HCT116 (cell line): ENCODE measurements at regions not wholly inside any gene's neighbourhood (a gene's known extent, or its start where the extent isn't known, plus 50 kb on each side); places are given as distances from the start of the nearest gene placed in this dataset.

Experiments
- ATAC-seq: fragments of 200-7000 bp; cut with Tn5 transposase; 2 replicates; pipeline ENCODE4 v1.9.1; 2020; ENCODE audit warnings: mild to moderate bottlenecking, moderate library complexity
- BruUV-seq: library from RNA; stranded (reverse); fragments of 400-500 nt; replicated peaks from 2 replicates; lab custom pipeline; 2021; lab: Mats Ljungman, UMichigan
- CTCF ChIA-PET: fragments of 300-600 bp; sonication (Branson Sonifier 250); formaldehyde crosslinking; loops from one replicate; lab custom pipeline; 2021; ENCODE audit warnings: antibody characterized with exemption; lab: Charles Lee
- POLR2A ChIA-PET: fragments of 300-600, 350-600 bp; sonication (Branson Sonifier 250); formaldehyde crosslinking; loops from one replicate; lab custom pipeline; 2021; ENCODE audit warnings: antibody characterized with exemption; lab: Charles Lee
- RAD21 ChIA-PET, 2 experiments: fragments of 300-600 bp; sonication (Branson Sonifier 250); formaldehyde crosslinking; loops; one replicate each; lab custom pipeline; 2023; ENCODE audit warnings: low total read pairs in 2 of 2; ENCODE audit not compliant: uncharacterized antibody in 2 of 2, unreplicated experiment in 2 of 2, low non-redundant PET in 1 of 2; lab: Charles Lee
- DNase-seq: peaks from one replicate; pipeline ENCODE4 v3.0.0-alpha.2; 2010; ENCODE audit warnings: low read depth, low spot score
- H2AFZ ChIP-seq: fragments of 200-600 bp; shearing (Covaris generic), sonication (generic); 2 replicates; pipeline ENCODE4 v1.6.1; 2017; ENCODE audit warnings: low read depth, mixed run types, mixed read lengths, antibody characterized with exemption, low read length; ENCODE audit not compliant: poor library complexity, severe bottlenecking
- H3K27ac ChIP-seq: 2 replicates; pipeline ENCODE4 v1.5.1; 2012; ENCODE audit warnings: low read depth, low read length
- H3K27me3 ChIP-seq: fragments of 200-600 bp; sonication (generic); 2 replicates; pipeline ENCODE4 v1.6.1; 2016; ENCODE audit warnings: mixed run types, low read length, mixed read lengths; ENCODE audit not compliant: insufficient read depth
- H3K36me3 ChIP-seq, 2 experiments: fragments of 200-500 bp in 1 of 2; fragments of 200-600 bp in 1 of 2; sonication (Bioruptor generic) in 1 of 2; sonication (generic) in 1 of 2; 2 replicates each; pipeline versions ENCODE4 v1.5.1 to v1.6.1; 2014 to 2016; ENCODE audit warnings: low read length in 2 of 2, inconsistent platforms in 1 of 2, mixed read lengths in 1 of 2, mixed run types in 1 of 2; ENCODE audit not compliant: insufficient read depth in 2 of 2, control insufficient read depth in 1 of 2
- H3K4me1 ChIP-seq, 2 experiments: fragments of 200-600 bp in 1 of 2; sonication (generic) in 1 of 2; 2 replicates each; pipeline versions ENCODE4 v1.5.1 to v1.6.1; 2012 to 2017; ENCODE audit warnings: low read length in 2 of 2, inconsistent platforms in 1 of 2, mild to moderate bottlenecking in 1 of 2, mixed read lengths in 1 of 2, mixed run types in 1 of 2, moderate library complexity in 1 of 2; ENCODE audit not compliant: insufficient read depth in 2 of 2, control insufficient read depth in 1 of 2
- H3K4me2 ChIP-seq: fragments of 200-600 bp; sonication (generic); 2 replicates; pipeline ENCODE4 v1.6.1; 2017; ENCODE audit warnings: mixed run types, low read length, mixed read lengths
- H3K4me3 ChIP-seq, 2 experiments: fragments of 200-600 bp in 1 of 2; sonication (generic) in 1 of 2; replicated peaks in 1 of 2; 2 replicates each; pipeline ENCODE4 v1.5.1; 2011 to 2016; ENCODE audit warnings: low read length in 2 of 2, control low read depth in 1 of 2, low read depth in 1 of 2, mild to moderate bottlenecking in 1 of 2, mixed read lengths in 1 of 2, mixed run types in 1 of 2
- H3K79me2 ChIP-seq: fragments of 200-600 bp; sonication (generic); 2 replicates; pipeline ENCODE4 v1.6.1; 2017; ENCODE audit warnings: mild to moderate bottlenecking, mixed run types, low read length, moderate library complexity, mixed read lengths; ENCODE audit not compliant: insufficient read depth
- H3K9ac ChIP-seq: fragments of 200-600 bp; sonication (generic); 2 replicates; pipeline ENCODE4 v1.6.1; 2016; ENCODE audit warnings: low read length, mixed read lengths
- H3K9me2 ChIP-seq: fragments of 200-600 bp; sonication (generic), shearing (Covaris generic); 2 replicates; pipeline ENCODE4 v1.6.1; 2017; ENCODE audit warnings: mixed run types, mild to moderate bottlenecking, moderate library complexity; ENCODE audit not compliant: insufficient read depth
- H3K9me3 ChIP-seq, 2 experiments: fragments of 200-500 bp in 1 of 2; fragments of 200-600 bp in 1 of 2; sonication (Bioruptor generic) in 1 of 2; sonication (generic) in 1 of 2; 2 replicates each; pipeline ENCODE4 v1.6.1; 2014 to 2017; ENCODE audit warnings: low read length in 2 of 2, mixed read lengths in 2 of 2, inconsistent platforms in 1 of 2, low read depth in 1 of 2, mild to moderate bottlenecking in 1 of 2, mixed run types in 1 of 2, moderate library complexity in 1 of 2; ENCODE audit not compliant: control insufficient read depth in 1 of 2, insufficient read depth in 1 of 2
- H4K20me1 ChIP-seq: fragments of 200-600 bp; sonication (generic), shearing (Covaris generic); 2 replicates; pipeline ENCODE4 v1.6.1; 2017; ENCODE audit warnings: mixed run types, mild to moderate bottlenecking, moderate library complexity; ENCODE audit not compliant: insufficient read depth
- CBX3 ChIP-seq: IDR thresholded peaks from 2 replicates; pipeline ENCODE4 v1.6.1; 2012; ENCODE audit warnings: low read depth
- CEBPB ChIP-seq: IDR thresholded peaks from 2 replicates; pipeline ENCODE4 v1.6.1; 2012; ENCODE audit warnings: low read depth
- EGR1 ChIP-seq: IDR thresholded peaks from 2 replicates; pipeline ENCODE4 v1.6.1; 2012; ENCODE audit warnings: low read depth
- ELF1 ChIP-seq: IDR thresholded peaks from 2 replicates; pipeline ENCODE4 v1.6.1; 2012; ENCODE audit warnings: low read depth, borderline replicate concordance
- EZH2 ChIP-seq: fragments of 200-600 bp; sonication (generic); IDR thresholded peaks from 2 replicates; pipeline ENCODE4 v1.6.1; 2017; ENCODE audit warnings: antibody characterized with exemption, mixed run types
- FOSL1 ChIP-seq: IDR thresholded peaks from 2 replicates; pipeline ENCODE4 v1.6.1; 2012; ENCODE audit warnings: low read depth
- JUND ChIP-seq: IDR thresholded peaks from 2 replicates; pipeline ENCODE4 v1.6.1; 2012
- MAX ChIP-seq: IDR thresholded peaks from 2 replicates; pipeline ENCODE4 v1.6.1; 2012
- POLR2A ChIP-seq: IDR thresholded peaks from 2 replicates; pipeline ENCODE4 v1.7.0; 2011; ENCODE audit warnings: borderline replicate concordance; ENCODE audit not compliant: insufficient read depth, insufficient read length; ENCODE audit errors: extremely low read depth
- SRF ChIP-seq: IDR thresholded peaks from 2 replicates; pipeline ENCODE4 v1.6.1; 2012; ENCODE audit warnings: low read depth
- TCF7L2 ChIP-seq: IDR thresholded peaks from 2 replicates; pipeline ENCODE4 v1.7.0; 2011; ENCODE audit warnings: borderline replicate concordance, inconsistent platforms; ENCODE audit not compliant: insufficient read depth, insufficient read length; ENCODE audit errors: extremely low read depth
- YY1 ChIP-seq: IDR thresholded peaks from 2 replicates; pipeline ENCODE4 v1.6.1; 2011; ENCODE audit warnings: low read length, low read depth, moderate library complexity, mild to moderate bottlenecking; ENCODE audit not compliant: insufficient replicate concordance; ENCODE audit errors: extremely low read depth
- ZBTB33 ChIP-seq: IDR thresholded peaks from 2 replicates; pipeline ENCODE4 v1.6.1; 2011; ENCODE audit warnings: mild to moderate bottlenecking, low read length, moderate library complexity; ENCODE audit not compliant: insufficient replicate concordance; ENCODE audit errors: extremely low read depth
- ZFX ChIP-seq: fragments of 450-650 bp; IDR thresholded peaks from 2 replicates; pipeline ENCODE4 v1.6.1; 2017
- intact Hi-C: fragments of 100-400 bp; cut with micrococcal nuclease; formaldehyde crosslinking; loops from 2 replicates; pipeline ENCODE4 v1.10.0; 2022

GRCh38 chr9:96116275-96117064 lies 185.5 kb downstream of the HSD17B3 start:
- no peak overlapping the region for H3K4me3 ChIP-seq
- no peaks in the 10 kb centered on the region for H3K36me3 ChIP-seq
- TF ChIP-seq ZBTB33 (no peak), JUND (no peak), EGR1 (no peak), SRF (no peak)
- no peak overlapping the region for H3K9ac ChIP-seq
- no peak overlapping the region for H3K27ac ChIP-seq
- no peak overlapping the region for H2AFZ ChIP-seq
- ChIA-PET CTCF (no interaction called here), RAD21 (no interaction called here), POLR2A (no interaction called here)
- no TSS peak for BruUV-seq
- no peak overlapping the region for H3K4me2 ChIP-seq
- H3K4me1 ChIP-seq, result no peaks in the 10 kb centered on the region
- H3K9me3 ChIP-seq, result no peaks in the 10 kb centered on the region
- H4K20me1 ChIP-seq, result no peaks in the 10 kb centered on the region
- no peak for DNase-seq
- no peak for ATAC-seq
- intact Hi-C loops, result no loop called here
- H3K79me2 ChIP-seq, result no peaks in the 10 kb centered on the region
- H3K27me3 ChIP-seq, result no peaks in the 10 kb centered on the region
- no peaks in the 10 kb centered on the region for H3K9me2 ChIP-seq

GRCh38 chr9:96115836-96116235 lies 186.1 kb downstream of the HSD17B3 start:
- RAD21 ChIA-PET, result no interaction called here
- no peak overlapping the region for H3K4me3 ChIP-seq
- intact Hi-C loops, result no loop called here
- no peaks in the 10 kb centered on the region for H3K79me2 ChIP-seq
- H3K27me3 ChIP-seq, result no peaks in the 10 kb centered on the region
- no peaks in the 10 kb centered on the region for H4K20me1 ChIP-seq
- POLR2A ChIA-PET, result no interaction called here
- H3K27ac ChIP-seq, result no peak overlapping the region
- CTCF ChIA-PET, result no interaction called here
- no peak for ATAC-seq
- no TSS peak for BruUV-seq
- H3K4me2 ChIP-seq, result no peak overlapping the region
- no peaks in the 10 kb centered on the region for H3K9me3 ChIP-seq
- DNase-seq, result no peak
- no peak overlapping the region for H3K9ac ChIP-seq
- H3K9me2 ChIP-seq, result no peaks in the 10 kb centered on the region
- no peak overlapping the region for H2AFZ ChIP-seq
- no peaks in the 10 kb centered on the region for H3K4me1 ChIP-seq
- H3K36me3 ChIP-seq, result no peaks in the 10 kb centered on the region
- TF ChIP-seq ELF1 (no peak), ZFX (no peak), POLR2A (no peak), TCF7L2 (no peak), EZH2 (no peak), MAX (no peak), FOSL1 (no peak), EGR1 (no peak), JUND (no peak), CEBPB (no peak), YY1 (no peak), ZBTB33 (no peak), CBX3 (no peak), SRF (no peak)
